ENCODE measurements at regions not wholly inside any gene's neighbourhood (a gene's known extent, or its start where the extent isn't known, plus 50 kb on each side); places are given as distances from the start of the nearest gene placed in this dataset.

GRCh38 chr3:176969066-176969465 is 228.2 kb downstream of the TBL1XR1 start:
- no peak for DNase-seq

- DNase-seq: no peak
Observed at GRCh38 chr3:176968631-176969030, 228.7 kb downstream of the TBL1XR1 start.

GRCh38 chr3:176967522-176967921 is 229.8 kb downstream of the TBL1XR1 start:
- DNase-seq: no peak

- no peak for DNase-seq
Observed at GRCh38 chr3:176964661-176965060, 232.6 kb downstream of the TBL1XR1 start.

- DNase-seq: no peak
Observed at GRCh38 chr3:176961916-176962315, 235.4 kb downstream of the TBL1XR1 start.

- DNase-seq: no peak
Observed at GRCh38 chr3:176959867-176960266, 237.4 kb downstream of the TBL1XR1 start.

GRCh38 chr3:176958560-176958959 is 238.7 kb downstream of the TBL1XR1 start:
- DNase-seq: no peak

GRCh38 chr3:176954517-176954916 is 242.8 kb downstream of the TBL1XR1 start:
- DNase-seq: no peak

GRCh38 chr3:176953106-176954060 is 243.9 kb downstream of the TBL1XR1 start:
- no peak for DNase-seq

GRCh38 chr3:176951586-176952292 is 245.5 kb downstream of the TBL1XR1 start:
- DNase-seq: no peak

GRCh38 chr3:176951144-176951543 is 246.1 kb downstream of the TBL1XR1 start:
- no peak for DNase-seq

GRCh38 chr3:176950743-176951142 is 246.5 kb downstream of the TBL1XR1 start:
- no peak for DNase-seq

- DNase-seq: no peak
Observed at GRCh38 chr3:176948151-176948550, 249.1 kb downstream of the TBL1XR1 start.

- DNase-seq: no peak
Observed at GRCh38 chr3:176946202-176946601, 251.1 kb downstream of the TBL1XR1 start.

GRCh38 chr3:176942305-176942704 is 255.0 kb downstream of the TBL1XR1 start:
- DNase-seq: no peak

GRCh38 chr3:176941689-176942088 is 255.6 kb downstream of the TBL1XR1 start:
- DNase-seq: no peak

GRCh38 chr3:176939022-176939817 is 258.1 kb downstream of the TBL1XR1 start:
- DNase-seq: peak; percentile 16 to 36

- no peak for DNase-seq
Observed at GRCh38 chr3:176937994-176938393, 259.3 kb downstream of the TBL1XR1 start.

GRCh38 chr3:176937541-176937940 is 259.7 kb downstream of the TBL1XR1 start:
- no peak for DNase-seq

GRCh38 chr3:176935194-176935888 is 261.9 kb downstream of the TBL1XR1 start:
- no peak for DNase-seq

GRCh38 chr3:176934698-176935097 is 262.6 kb downstream of the TBL1XR1 start:
- no peak for DNase-seq

- no peak for DNase-seq
Observed at GRCh38 chr3:176933704-176934103, 263.6 kb downstream of the TBL1XR1 start.

GRCh38 chr3:176932433-176932832 is 264.8 kb downstream of the TBL1XR1 start:
- no peak for DNase-seq

All from activated CD4-positive, alpha-beta T cell treated with anti-CD3 and anti-CD28 coated beads for 4 hours (primary cell).